ENCODE measurements at regions not wholly inside any gene's neighbourhood (a gene's known extent, or its start where the extent isn't known, plus 50 kb on each side); places are given as distances from the start of the nearest gene placed in this dataset.
"Not testable (repeated sequence)": the region's sequence is repeated elsewhere in the genome, so short reads cannot be mapped to it uniquely, and the experiment has no call there.

DNA sequence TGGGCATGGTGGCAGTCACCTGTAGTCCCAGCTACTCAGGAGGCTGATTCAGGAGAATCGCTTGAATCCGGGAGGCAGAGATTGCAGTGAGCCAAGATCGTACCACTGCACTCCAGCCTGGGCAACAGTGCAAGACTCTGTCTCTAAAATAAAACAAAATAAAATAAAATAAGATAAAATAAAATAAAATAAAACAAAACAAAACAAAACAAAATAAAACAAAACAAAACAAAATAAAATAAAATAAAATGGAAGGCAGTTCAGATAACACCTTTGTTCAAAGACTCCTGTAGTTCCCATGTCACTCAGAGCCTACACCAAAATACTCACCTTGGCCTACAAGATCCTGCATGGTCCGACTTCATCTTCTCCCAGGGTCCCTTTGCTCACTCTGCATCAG lies 61.3 kb downstream of the SYF2 start:
- not testable (repeated sequence) for DNase-seq

DNA sequence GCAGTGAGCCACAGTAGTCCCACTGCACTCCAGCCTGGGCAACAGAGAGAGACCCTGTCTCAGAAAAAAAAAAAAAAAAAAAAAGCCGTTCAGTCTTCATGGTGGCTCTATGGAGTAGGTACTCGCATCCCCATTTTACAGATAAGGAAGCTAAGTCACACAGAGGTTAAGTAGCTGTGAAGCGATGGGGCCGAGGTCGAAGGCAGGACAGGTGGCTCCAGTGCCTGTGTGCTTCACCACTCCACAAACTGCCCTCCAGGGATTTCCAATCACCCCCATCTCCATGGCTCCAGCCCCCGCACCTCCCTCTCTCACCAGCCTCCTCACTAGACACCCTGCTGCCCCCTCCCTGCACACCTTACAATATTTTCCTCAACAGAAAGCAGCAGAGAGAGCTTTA lies 61.9 kb downstream of the SYF2 start:
- DNase-seq: no peak

DNA sequence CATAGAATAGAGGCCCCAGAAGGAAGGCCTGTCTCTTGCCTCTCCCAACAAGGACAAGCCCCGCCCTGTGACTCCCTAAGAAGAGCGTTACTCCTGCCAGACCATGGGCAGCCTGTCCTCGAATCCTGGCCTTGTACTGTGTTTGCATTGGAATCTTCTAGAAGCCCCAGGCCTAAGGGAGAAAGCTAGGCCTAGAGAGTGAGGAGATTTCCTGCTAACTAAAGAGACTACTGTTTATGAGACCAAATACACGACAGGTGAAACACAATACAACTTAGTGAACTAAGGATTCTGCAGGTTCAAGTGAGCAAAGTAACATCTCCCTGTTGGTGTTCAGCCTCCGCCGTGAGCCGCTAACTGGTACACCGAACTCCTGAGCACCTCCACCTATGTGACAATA lies 62.7 kb downstream of the SYF2 start:
- DNase-seq: no peak

DNA sequence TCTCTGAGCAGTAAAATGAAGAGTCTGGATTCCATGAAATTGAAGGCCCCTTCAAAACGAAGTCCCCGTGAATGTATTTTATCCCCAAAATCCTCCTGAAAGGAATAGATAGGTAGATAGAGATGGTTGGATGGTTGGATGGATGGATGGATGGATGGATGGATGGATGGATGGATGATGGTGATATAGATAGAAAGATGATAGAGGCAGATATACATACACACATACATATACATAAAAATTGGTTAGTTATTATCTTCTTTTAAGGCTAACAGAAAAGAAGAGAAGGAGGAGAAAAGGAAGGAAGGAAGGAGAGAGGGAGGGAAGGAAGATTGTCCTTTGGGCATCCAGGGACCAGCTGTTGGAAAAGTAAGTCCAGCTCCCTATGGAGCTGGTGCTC lies 63.1 kb downstream of the SYF2 start:
- DNase-seq: no peak

DNA sequence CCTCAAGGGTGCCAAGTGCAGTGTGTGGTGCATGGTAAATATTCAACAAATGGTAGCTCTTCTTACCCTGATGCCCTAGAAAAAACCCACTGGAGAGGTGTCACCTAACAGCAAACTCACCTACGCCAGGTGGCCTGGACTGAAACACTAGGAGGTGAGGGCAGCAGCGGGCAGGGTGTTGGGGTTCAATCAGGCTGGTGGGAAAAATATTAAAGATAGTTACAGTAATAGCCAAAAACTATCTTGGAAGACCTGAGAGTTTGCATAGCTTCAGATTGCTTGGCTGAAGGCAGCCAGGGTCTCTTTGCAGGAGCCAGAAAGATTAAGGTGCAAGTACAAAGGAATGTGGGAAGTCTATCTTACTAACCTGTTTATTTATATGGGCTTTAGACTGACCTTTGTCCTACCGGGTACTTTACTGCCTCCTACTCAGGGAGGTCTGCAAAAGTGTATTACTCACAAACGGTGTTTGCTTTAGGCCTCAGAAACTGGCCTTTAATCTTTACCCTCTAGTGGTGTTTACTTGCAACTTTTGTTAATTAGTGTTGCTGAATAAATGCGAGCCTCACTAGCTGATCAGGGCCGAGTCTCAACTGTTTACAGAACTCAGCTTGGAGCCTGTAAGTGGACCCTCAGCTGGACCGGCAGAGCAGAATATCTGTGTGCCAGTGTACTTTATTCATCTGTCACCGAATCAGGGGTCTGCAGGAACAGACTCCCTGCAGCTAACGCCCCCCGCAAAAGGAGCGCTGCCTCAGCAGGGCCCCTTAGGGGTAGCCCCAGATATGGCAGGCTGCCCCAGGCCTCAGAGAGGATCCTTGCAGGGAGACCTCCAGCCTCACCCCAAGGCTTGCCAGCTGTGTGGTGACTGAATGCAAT lies 63.9 kb downstream of the SYF2 start:
- DNase-seq: no peak

DNA sequence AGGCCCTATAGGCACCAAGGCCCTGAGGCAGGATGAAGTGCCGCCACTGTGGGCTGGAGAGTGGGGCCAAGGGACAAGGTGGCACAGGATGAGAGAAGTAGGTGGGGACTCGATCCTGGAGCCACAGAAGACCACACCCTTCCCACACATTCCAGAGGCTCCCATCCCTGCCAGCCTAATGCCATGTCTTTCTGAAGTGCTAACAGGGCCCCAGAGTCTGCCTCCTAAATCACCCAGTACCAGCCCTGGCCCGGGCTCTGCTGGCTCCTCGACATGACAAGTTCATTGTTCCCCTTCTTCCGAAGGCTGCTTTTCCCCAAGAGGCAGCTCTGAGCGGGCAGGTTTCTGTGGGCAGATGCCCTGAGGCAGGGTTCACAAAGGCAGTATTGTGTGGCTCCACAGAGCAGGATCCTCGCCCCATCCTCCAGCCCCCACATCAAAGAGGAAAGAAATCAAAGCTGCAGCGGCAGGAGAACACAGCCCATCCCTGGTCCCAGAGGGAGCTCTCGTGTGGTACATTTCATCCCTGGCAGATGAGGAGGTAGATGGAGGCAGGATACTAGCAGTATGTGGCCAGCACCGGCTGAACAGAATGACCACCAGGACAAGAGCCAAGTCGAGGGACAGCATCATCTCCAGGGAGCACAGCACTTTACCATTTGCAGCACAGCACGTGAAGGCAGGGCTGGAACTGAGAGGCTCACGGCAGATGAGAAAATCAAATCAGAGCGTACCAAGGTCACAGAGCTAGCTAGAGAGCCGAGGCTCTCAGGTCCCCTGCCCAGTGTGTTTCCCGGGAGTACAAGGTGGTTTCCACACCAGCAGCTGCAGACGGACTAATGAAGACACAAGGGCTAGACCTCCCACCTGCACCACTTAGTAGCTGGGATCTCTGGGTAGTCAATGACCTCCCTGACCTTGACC lies 64.8 kb downstream of the SYF2 start:
- DNase-seq: no peak

DNA sequence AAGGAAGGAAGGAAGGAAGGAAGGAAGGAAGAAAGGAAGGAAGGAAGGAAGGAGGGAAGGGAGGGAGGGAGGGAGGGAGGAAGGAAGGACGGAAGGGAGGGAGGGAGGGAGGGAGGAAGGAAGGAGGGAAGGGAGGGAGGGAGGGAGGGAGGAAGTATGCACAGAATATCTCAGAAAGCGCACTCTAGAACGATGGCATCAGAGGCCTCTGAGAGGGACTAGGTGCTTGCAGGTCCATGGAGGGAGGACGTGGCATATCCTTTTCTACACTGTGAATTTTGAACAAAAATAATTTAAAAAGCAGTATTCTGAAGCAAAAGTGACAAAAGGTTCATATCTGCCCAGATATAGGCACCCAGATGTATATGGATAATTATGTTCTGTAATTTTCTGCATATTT lies 65.5 kb downstream of the SYF2 start:
- no peak for DNase-seq

DNA sequence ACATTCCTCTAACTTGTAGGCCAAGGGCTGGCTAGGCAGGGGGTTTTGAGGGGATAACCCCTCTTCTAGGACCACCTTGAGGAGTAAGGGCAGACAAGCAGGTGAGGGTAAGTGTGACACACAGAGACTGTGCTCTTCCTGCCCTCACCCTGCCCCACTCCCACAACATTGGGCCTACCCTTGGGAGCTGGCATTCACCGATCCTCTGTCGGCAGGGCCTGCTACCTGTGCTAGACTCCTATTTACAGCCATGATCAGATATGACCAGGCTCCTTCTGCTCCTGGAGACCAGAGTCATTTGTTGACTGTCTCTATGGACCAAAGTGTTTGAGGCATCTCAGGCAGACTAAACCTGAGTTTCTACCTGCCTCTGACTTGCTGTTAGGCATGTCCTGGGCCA lies 68.3 kb downstream of the SYF2 start:
- DNase-seq: no peak

DNA sequence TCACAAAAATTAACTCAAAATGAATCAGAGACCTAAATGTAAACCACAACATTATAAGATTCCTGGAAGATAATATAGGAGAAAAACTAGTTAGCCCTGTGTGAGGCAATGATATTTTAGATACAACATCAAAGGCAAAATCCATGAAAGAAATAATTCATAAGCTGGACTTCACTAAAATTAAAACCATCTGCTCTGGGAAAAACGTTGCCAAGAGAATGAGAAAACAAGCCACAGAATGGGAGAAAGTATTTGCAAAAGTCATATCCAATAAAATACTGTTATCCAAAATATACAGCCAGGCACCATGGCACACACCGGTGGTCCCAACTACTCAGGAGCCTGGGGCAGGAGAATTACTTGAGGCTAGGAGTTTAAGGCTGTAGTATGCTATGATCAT lies 70.3 kb downstream of the SYF2 start:
- no peak for DNase-seq

DNA sequence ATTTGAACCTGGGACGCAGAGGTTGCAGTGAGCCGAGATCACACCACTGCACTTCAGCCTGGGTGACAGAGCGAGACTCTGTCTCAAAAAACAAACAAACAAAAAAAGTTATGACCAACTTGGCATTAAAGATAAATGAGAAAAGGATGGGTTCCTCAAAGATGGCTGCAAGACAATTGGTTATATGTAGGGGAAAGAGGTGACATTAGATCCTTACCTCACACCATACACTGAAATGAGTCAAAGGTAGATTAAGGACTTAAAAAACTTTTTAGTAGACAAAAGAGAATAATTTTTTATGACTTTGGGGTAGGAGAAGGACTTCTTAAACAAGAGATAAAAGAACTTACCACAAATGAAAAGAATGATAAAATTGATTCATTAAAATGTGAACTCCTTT lies 74.5 kb downstream of the SYF2 start:
- DNase-seq: no peak

DNA sequence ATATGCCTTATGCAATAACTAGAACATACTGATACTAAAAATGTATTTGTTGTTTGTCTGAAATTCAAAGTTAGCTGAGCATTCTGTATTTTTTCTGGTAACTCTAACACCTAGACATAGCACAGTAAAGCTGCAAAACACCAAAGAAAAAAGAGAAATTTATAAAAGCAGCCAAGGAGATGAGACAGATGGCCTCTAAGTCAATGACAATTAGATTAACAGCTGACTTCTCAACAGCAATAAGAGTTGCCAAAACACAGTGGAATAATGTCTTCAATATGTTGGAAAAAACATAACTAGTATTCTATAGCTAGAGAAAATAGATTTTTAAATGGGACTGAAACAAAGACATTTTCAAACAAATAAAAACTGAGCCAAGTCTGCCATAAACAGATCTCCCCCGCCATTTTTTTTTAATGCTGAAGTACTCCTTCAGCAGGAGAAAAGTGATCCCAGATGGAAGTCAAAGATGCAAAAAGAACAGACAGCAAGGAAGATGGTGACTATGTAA lies 81.3 kb downstream of the SYF2 start:
- no peak for DNase-seq

DNA sequence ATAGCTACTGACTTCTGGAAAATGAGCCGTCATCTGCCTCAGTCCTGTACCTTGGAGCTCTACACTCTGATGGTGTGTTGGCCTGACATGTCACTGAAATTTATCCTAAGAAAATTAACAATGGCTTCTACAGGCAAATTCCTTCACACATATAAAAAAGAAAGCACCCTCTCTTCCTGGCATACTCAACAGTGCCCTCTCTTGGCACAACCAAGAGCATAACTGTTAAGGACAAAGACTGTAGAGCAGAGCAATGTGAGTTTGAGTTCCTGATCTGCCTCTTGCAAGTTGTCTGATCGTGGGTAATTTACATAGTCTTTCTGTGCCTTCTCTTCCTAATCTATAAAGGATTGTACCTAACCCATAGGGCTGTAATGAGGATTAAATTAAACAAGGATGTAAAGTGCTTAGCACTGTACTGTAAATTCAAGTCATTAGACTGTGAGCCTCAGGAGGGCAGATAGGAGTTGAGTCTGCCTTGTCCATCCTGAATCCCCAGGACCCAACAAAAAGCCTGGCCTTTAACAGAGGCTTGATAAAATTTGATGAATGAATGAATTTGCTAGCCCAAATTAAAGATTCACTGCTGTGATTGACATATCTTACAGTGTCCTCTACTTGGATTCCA lies 83.5 kb downstream of the SYF2 start:
- DNase-seq: no peak

DNA sequence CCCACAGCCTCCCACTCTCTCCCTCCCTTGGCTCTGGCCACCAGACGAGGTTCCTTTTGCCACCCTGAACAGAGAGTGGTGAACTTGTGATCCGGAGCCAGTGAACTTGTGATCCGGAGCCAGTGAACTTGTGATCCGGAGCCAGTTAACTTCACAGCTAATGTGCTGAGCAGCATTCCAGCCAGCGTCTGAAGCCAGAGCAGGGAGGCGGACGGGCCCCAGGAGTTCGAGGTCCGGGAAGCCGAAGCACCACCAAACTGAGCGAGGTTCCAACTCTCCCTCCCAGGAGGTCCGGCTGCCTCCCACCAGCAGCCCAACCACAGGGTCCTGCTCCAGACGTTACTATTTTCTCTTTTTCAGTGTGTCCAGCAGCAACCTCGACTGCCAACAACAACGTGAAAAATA lies 85.8 kb downstream of the SYF2 start:
- DNase-seq: no peak

DNA sequence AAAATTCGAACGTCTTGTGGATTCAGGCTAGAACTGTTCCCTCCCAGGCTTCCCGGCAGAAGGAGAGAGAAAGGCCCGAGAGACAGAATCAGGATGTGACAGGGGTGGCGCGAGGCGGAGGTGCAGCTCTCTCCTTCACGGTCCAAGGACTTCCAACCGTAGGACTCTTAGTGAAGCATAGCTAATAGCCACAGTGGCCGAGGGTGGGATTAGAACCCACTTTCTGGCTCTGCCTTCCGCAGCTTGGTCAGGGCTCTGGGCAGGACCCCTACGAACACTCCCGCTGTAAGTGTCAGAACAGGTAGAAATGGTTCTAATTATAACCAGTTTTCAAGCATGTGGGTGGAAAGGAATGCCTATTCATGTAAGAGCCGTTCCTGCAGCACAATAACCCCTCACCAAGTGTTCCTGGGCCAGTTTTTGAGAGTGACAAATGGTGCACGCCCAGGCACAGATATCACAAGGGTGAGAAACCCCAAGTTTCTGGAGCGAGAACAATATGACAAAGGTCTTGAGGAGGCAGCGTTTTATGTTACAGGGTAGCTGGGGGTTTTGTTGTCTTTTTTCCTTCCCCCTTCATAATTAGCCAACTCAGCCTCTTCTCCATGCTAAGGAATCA lies 86.4 kb downstream of the SYF2 start:
- DNase-seq: no peak

DNA sequence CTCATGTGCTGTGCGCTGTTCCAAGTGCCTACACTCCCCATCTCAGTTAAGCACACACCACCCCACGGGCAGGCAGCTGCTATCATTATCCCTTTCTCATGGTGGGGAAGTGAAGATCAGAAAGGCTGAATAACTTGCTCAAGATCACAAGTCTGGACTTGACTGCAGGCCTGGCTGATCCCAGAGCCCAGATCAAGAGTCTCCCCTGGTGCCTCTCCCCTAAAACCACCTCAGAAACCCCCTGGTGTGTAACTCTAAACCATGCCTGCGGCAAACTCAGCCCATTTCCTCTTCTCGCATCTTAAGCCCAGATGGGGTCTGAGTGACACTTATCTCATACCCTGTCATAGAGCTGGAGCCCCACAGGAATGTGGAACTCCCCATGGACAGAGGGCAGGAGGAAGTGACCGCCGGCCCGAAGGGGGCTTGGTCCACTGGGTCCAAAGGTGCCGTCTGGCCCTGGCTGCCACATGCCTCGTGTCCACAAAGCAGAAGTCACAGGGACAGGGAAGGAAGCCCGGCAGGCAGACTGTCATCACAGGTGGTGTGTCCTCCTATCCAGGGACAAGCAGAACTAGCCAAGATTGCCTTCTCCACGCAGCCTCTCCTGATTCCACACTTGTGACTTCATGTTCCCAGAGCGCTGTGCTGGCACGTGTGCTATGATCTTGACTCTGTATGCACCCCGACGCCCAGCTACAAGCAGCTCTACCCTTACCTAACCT lies 92.1 kb downstream of the SYF2 start:
- DNase-seq: no peak

DNA sequence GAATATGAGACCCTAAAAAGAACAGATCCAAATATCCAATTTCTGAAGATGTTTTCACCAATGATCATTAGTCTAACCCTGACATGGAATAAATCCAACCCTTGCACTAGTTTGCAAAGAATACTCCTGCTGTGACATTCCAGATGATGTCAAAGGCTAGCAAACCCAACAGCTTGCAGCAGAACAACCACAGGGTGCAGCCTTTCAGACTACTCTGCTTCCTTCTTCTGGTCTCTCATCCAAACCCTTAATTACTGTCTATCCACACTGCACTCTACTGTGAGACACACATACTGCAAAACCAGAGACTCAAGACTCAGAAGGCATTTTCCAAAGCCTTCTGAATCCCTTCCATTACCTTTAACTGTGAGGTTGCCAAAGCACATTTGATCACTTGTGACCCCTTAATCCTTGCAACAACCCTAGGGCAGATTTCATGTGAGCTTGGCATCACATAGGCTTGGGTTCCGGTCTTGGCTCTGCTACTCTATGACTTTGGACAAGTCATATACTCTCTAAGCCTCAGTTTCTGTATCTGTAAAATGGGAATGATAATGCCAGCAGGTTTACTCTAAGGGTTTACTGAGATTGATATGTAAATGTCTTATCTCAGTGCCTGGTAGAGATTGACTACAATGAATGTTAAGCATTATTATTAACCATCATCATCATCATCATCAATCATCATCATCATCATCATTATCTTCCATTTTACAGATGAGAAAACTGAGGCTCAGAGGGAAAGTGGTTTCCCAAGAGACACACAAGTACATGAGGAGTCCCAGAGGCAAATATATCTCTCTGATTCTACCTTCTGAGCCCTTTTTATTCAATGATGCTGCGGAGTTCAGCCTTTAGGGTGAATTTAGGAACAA lies 94.5 kb downstream of the SYF2 start:
- DNase-seq: no peak

DNA sequence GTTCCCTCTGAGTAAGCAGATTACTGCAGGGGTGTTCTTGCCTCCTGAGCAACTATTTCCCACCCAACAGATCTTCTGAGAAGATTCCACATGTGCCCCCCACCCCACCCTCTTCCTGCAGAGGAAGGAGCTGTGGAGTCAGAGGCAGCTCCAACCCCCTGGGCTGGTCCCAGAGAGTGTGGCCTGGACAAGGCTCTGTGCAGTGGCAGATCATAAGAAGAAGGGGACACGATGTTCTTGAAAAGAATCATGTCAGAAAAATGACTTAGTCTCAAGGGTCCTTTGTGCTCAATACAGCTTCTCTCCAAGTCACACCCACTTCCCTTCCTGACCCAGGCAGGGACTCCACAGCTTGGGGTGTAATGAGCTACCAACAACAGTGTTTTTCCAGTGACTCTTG lies 95.2 kb downstream of the SYF2 start:
- DNase-seq: no peak

DNA sequence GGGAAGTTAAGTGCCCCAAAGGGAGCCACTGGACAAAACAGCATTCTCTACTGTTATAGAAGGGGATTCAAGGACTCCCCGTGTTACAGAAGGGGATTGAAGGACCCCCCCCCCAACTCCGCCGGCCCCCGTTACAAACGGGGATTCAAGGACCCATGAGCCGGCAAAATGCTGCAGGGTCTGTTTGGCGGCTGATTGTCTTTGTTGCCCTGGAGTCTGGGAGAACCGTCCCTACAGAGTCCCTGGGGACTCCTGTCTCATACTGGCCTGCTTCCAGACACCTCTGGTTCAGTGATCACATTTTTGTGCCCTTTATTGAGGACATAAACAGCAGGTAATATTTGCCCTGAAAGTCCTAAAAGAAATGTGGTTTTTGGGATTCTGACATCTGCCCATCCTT lies 96.4 kb downstream of the SYF2 start:
- DNase-seq: no peak

DNA sequence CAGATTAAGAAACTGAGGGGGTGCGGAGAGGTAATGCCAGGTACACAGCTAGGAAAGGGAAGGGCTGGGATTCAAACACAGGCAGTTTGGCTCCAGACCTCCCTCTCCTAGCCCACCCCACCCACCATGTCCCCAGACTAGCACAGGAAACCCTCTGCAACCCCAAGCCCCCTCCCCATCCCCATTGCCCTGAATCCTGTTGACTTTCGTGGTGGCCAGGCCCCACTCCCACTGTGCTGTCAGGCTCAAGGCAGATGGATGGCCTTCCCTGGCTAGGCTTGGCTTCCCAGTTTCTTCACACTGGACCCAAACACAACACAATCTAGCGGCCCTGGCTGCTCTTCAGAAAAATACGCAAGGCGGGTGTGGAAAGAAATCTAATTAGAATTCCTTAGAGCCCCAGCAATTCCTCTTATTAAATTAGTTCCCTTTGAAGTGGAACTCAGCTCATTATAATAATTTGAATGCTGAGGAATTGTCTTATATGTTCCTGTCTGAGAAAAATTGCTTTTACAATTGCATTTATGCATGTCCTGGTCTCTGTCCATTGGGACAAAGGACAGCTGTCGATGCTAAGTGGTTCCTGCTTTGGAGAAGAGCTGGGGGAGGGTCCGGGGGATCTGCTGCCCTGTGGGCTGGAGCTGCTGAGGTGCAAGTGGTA lies 97.4 kb downstream of the SYF2 start:
- no peak for DNase-seq

DNA sequence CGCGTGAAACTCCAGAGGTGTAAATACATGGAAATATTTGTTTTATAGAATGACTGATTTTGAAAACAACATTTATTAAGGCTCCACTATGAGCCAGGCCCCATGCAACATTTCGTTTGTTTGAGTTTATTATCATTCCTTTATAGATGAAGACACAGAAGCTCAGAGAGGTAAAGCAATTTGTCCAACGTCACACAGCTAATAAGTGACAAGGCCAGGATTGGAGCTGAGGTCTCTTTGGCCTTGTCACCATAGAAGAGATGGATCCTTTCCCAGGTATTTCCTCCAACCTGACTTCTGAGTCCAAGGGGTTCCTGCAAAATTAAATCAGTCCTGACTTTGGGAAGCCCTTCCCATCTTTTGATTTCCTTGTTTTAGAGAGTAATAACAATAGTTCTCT lies 98.0 kb downstream of the SYF2 start:
- DNase-seq: no peak

DNA sequence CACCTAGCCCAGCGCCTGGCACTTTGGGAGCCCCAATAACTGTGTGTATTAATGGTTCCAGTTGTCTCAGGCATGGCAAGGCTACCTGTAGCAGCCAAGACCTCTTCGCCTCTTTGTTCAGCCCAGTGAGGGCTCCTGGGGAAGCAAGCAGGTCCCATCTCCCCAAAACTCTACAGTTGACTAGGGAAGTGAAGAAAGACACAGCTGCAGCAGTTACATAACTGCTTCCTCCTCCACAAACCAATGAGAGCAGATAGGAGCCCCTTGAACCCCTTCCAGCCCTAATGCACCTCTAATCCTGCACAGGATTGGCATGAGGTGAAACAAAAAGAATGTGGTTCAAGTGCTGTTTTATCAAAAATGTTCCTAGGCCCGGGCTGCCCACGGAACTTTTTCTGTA lies 100.5 kb downstream of the SYF2 start:
- DNase-seq: no peak
